Endodermal cell (in vitro differentiated cells): ENCODE measurements at regions not wholly inside any gene's neighbourhood (a gene's known extent, or its start where the extent isn't known, plus 50 kb on each side); places are given as distances from the start of the nearest gene placed in this dataset.

Experiments used
- DNase-seq: peaks from one replicate; pipeline ENCODE4 v3.0.0-alpha.2; 2017
- H3K27ac ChIP-seq: 2 replicates; pipeline ENCODE4 v1.5.1; 2013; ENCODE audit warnings: mild to moderate bottlenecking, low read depth, low read length, moderate library complexity
- H3K27me3 ChIP-seq: 2 replicates; pipeline ENCODE4 v1.6.1; 2013; ENCODE audit warnings: mild to moderate bottlenecking, low read length, moderate library complexity; ENCODE audit not compliant: insufficient read depth, control insufficient read depth, poor library complexity, severe bottlenecking
- H3K36me3 ChIP-seq: 2 replicates; pipeline ENCODE4 v1.7.0; 2013; ENCODE audit warnings: mild to moderate bottlenecking, low read length, moderate library complexity; ENCODE audit not compliant: control insufficient read depth, insufficient read depth
- H3K4me1 ChIP-seq: one replicate; pipeline ENCODE4 v1.7.0; 2013; ENCODE audit warnings: low read length; ENCODE audit not compliant: control insufficient read depth, insufficient read depth
- H3K4me3 ChIP-seq: 2 replicates; pipeline ENCODE4 v1.5.1; 2013; ENCODE audit warnings: mild to moderate bottlenecking, low read length, moderate library complexity
- H3K9ac ChIP-seq: 2 replicates; pipeline ENCODE4 v1.6.1; 2013; ENCODE audit warnings: mild to moderate bottlenecking, low read length, moderate library complexity; ENCODE audit not compliant: poor library complexity, severe bottlenecking; ENCODE audit errors: extremely low read depth
- H3K9me3 ChIP-seq: 2 replicates; pipeline ENCODE4 v1.6.1; 2013; ENCODE audit warnings: mild to moderate bottlenecking, low read length, moderate library complexity; ENCODE audit not compliant: control insufficient read depth
- H3K27ac Mint-ChIP-seq: 2 replicates; pipeline ENCODE4 v1.8.0; 2020; ENCODE audit warnings: mixed read lengths
- H3K27me3 Mint-ChIP-seq: 2 replicates; pipeline ENCODE4 v1.8.0; 2021; ENCODE audit warnings: mild to moderate bottlenecking, mixed read lengths; ENCODE audit not compliant: insufficient read depth
- H3K36me3 Mint-ChIP-seq: 2 replicates; pipeline ENCODE4 v1.8.0; 2020; ENCODE audit warnings: low read depth, mixed read lengths
- H3K4me1 Mint-ChIP-seq: 2 replicates; pipeline ENCODE4 v1.8.0; 2020; ENCODE audit warnings: mixed read lengths
- H3K4me3 Mint-ChIP-seq: 2 replicates; pipeline ENCODE4 v1.8.0; 2020; ENCODE audit warnings: mild to moderate bottlenecking, moderate library complexity, mixed read lengths
- H3K9me3 Mint-ChIP-seq: 2 replicates; pipeline ENCODE4 v1.8.0; 2020; ENCODE audit warnings: mild to moderate bottlenecking, mixed read lengths
- CTCF ChIP-seq: fragments of 200-600 bp; sonication (generic); conservative IDR thresholded peaks from 2 replicates; pipeline ENCODE4 v1.5.0; 2021; ENCODE audit warnings: antibody characterized with exemption, mild to moderate bottlenecking
- WGBS, 2 experiments: methylation state at CpG; one replicate each; pipeline versions ENCODE4 v1.1.5 to v1.1.7; 2013; ENCODE audit warnings: missing lambda C conversion rate in 2 of 2, mixed read lengths in 1 of 2; ENCODE audit not compliant: insufficient coverage in 1 of 2, insufficient read length in 1 of 2; 5-methylcytosine and 5-hydroxymethylcytosine counted together

GRCh38 chr11:44493930-44494329 lies 71.5 kb upstream of the CD82 start:
- TF ChIP-seq CTCF = no peak
- H3K9me3 Mint-ChIP-seq = no peaks in the 10 kb centered on the region
- Histone ChIP-seq H3K27me3 (peaks cover 59% of the 10 kb centered on the region), H3K36me3 (no peaks in the 10 kb centered on the region), H3K9me3 (no peaks in the 10 kb centered on the region), H3K27ac (no peak overlapping the region), H3K9ac (no peak overlapping the region), H3K4me3 (no peak overlapping the region), H3K4me1 (peaks cover 13% of the 10 kb centered on the region)
- WGBS, 2 experiments = 67 to 100% methylated on average over 1 of the region's 1 CpG
- H3K27ac Mint-ChIP-seq = no peak overlapping the region
- H3K4me1 Mint-ChIP-seq = peaks cover 24% of the 10 kb centered on the region
- peaks cover 59% of the 10 kb centered on the region for H3K27me3 Mint-ChIP-seq
- DNase-seq = no peak
- no peak overlapping the region for H3K4me3 Mint-ChIP-seq
- no peaks in the 10 kb centered on the region for H3K36me3 Mint-ChIP-seq

- H3K9ac ChIP-seq = no peak overlapping the region
- Mint-ChIP-seq H3K4me1 (peaks cover 19% of the 10 kb centered on the region), H3K36me3 (no peaks in the 10 kb centered on the region), H3K9me3 (no peaks in the 10 kb centered on the region), H3K4me3 (no peak overlapping the region), H3K27ac (no peak overlapping the region), H3K27me3 (peaks cover 64% of the 10 kb centered on the region)
- H3K27me3 ChIP-seq = peaks cover 62% of the 10 kb centered on the region
- H3K9me3 ChIP-seq = no peaks in the 10 kb centered on the region
- TF ChIP-seq CTCF = no peak
- H3K27ac ChIP-seq = no peak overlapping the region
- WGBS, 2 experiments = 80 to 91% methylated on average over 2 of the region's 2 CpGs
- no peak overlapping the region for H3K4me3 ChIP-seq
- no peaks in the 10 kb centered on the region for H3K36me3 ChIP-seq
- peaks cover 13% of the 10 kb centered on the region for H3K4me1 ChIP-seq
- DNase-seq = no peak
Measured at GRCh38 chr11:44494785-44495184, 70.7 kb upstream of the CD82 start.

- no peak for TF ChIP-seq CTCF
- peak; percentile 75 for DNase-seq
- H3K27me3 ChIP-seq = peaks cover 55% of the 10 kb centered on the region
- Mint-ChIP-seq H3K36me3 (no peaks in the 10 kb centered on the region), H3K27ac (no peak overlapping the region), H3K27me3 (peaks cover 74% of the 10 kb centered on the region), H3K4me1 (peaks cover 19% of the 10 kb centered on the region), H3K9me3 (no peaks in the 10 kb centered on the region), H3K4me3 (no peak overlapping the region)
- H3K4me1 ChIP-seq = peaks cover 13% of the 10 kb centered on the region
- H3K9ac ChIP-seq = no peak overlapping the region
- no peaks in the 10 kb centered on the region for H3K9me3 ChIP-seq
- no peaks in the 10 kb centered on the region for H3K36me3 ChIP-seq
- H3K27ac ChIP-seq = no peak overlapping the region
- 47 to 67% methylated on average over 1 to 3 of the region's 3 CpGs for WGBS, 2 experiments
- peak overlapping the region; percentile 39 for H3K4me3 ChIP-seq
Measured at GRCh38 chr11:44496391-44496790, 69.1 kb upstream of the CD82 start.
